ENCODE measurements at regions not wholly inside any gene's neighbourhood (a gene's known extent, or its start where the extent isn't known, plus 50 kb on each side); places are given as distances from the start of the nearest gene placed in this dataset.

DNA sequence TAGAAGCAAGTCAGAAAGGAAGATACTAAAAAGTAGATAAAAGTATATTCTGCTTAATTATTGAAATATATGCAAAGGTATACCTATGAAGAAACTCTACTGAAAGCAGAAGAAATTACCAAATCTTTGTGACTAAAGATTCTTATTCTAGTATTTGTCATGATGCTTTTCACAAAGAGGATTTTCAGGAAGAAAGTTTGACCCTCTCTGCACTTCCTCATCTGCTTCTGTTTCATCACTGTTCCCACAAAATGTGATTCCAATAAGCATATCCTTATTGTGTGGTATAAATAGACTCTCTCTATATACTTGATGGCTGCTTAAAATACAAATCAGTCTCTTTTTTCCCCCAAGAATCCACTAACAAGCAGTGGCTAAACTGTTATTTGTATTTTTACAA is 2139.6 kb upstream of the ACO1 start:
- TF ChIP-seq CTCF (IDR thresholded peaks at IDR 0.05; ENCODE audit: extremely low read depth in 1 of 2, insufficient read depth in 1 of 2, low read depth in 1 of 2, low read length in 2 of 2) (no peak), POLR2A (IDR thresholded peaks at IDR 0.05; ENCODE audit: low read depth, low read length) (no peak)
